ENCODE measurements at regions not wholly inside any gene's neighbourhood (a gene's known extent, or its start where the extent isn't known, plus 50 kb on each side); places are given as distances from the start of the nearest gene placed in this dataset.

GRCh38 chr15:66855041-66855440, 153.0 kb downstream of the SMAD6 start:
- TF ChIP-seq CTBP1 (IDR thresholded peaks at IDR 0.05; ENCODE audit: borderline replicate concordance), result no peak
- ChIA-PET POLR2A (interaction anchor here (0.6 kb wide), 1 partner anchor 8 kb away, joined by 3 read pairs; no protein-coding TSS in a partner anchor), CTCF (interaction anchor here (0.7 to 1.4 kb wide), 2 partner anchors 9 to 288 kb away, joined by 4 read pairs; no protein-coding TSS in a partner anchor)
- no peak for DNase-seq (ENCODE audit: extremely low spot score)

GRCh38 chr15:66857694-66858093, 155.7 kb downstream of the SMAD6 start:
- ChIA-PET CTCF (interaction anchor here (1.0 kb wide), 1 partner anchor 84 kb away, joined by 4 read pairs; no protein-coding TSS in a partner anchor), POLR2A (no interaction called here)

GRCh38 chr15:66858423-66859207, 156.6 kb downstream of the SMAD6 start:
- TF ChIP-seq ZNF384 (IDR thresholded peaks at IDR 0.05) (no peak), TARDBP (IDR thresholded peaks at IDR 0.05) (no peak), L3MBTL2 (conservative IDR thresholded peaks at IDR 0.05) (no peak), FOXM1 (IDR thresholded peaks at IDR 0.05; ENCODE audit: borderline replicate concordance) (no peak), SUZ12 (IDR thresholded peaks at IDR 0.05) (no peak), HDGF (IDR thresholded peaks at IDR 0.05; ENCODE audit: borderline replicate concordance) (no peak), SP1 (IDR thresholded peaks at IDR 0.05) (no peak), FOXA1 (IDR thresholded peaks at IDR 0.05) (no peak), ELF4 (IDR thresholded peaks at IDR 0.05) (no peak), NFRKB (IDR thresholded peaks at IDR 0.05) (no peak), LEF1 (IDR thresholded peaks at IDR 0.05; ENCODE audit: borderline replicate concordance) (no peak), CTBP1 (IDR thresholded peaks at IDR 0.05; ENCODE audit: borderline replicate concordance) (no peak), BHLHE40 (IDR thresholded peaks at IDR 0.05; ENCODE audit: borderline replicate concordance) (no peak), FOXK2 (IDR thresholded peaks at IDR 0.05) (no peak), ARNT (IDR thresholded peaks at IDR 0.05) (no peak), PKNOX1 (IDR thresholded peaks at IDR 0.05) (no peak)
- ChIA-PET CTCF (interaction anchor here (1.0 kb wide), 1 partner anchor 85 kb away, joined by 4 read pairs; no protein-coding TSS in a partner anchor), POLR2A (no interaction called here)
- DNase-seq (ENCODE audit: extremely low spot score), result no peak

More at GRCh38 chr15:66857694-66858093, 155.7 kb downstream of the SMAD6 start:
- no peak for TF ChIP-seq FOXK2 (IDR thresholded peaks at IDR 0.05)
- DNase-seq (ENCODE audit: extremely low spot score), result no peak

- DNase-seq (ENCODE audit: extremely low spot score), result no peak
- POLR2A ChIA-PET, result no interaction called here
- TF ChIP-seq TARDBP (IDR thresholded peaks at IDR 0.05) (no peak), ARNT (IDR thresholded peaks at IDR 0.05) (no peak), L3MBTL2 (conservative IDR thresholded peaks at IDR 0.05) (no peak), PKNOX1 (IDR thresholded peaks at IDR 0.05) (no peak), BHLHE40 (IDR thresholded peaks at IDR 0.05; ENCODE audit: borderline replicate concordance) (no peak), FOXA1 (IDR thresholded peaks at IDR 0.05) (no peak), ELF4 (IDR thresholded peaks at IDR 0.05) (no peak), NFRKB (IDR thresholded peaks at IDR 0.05) (no peak), LEF1 (IDR thresholded peaks at IDR 0.05; ENCODE audit: borderline replicate concordance) (no peak), HDGF (IDR thresholded peaks at IDR 0.05; ENCODE audit: borderline replicate concordance) (no peak), SP1 (IDR thresholded peaks at IDR 0.05) (no peak), FOXM1 (IDR thresholded peaks at IDR 0.05; ENCODE audit: borderline replicate concordance) (no peak), CTBP1 (IDR thresholded peaks at IDR 0.05; ENCODE audit: borderline replicate concordance) (no peak), ZNF384 (IDR thresholded peaks at IDR 0.05) (no peak), FOXK2 (IDR thresholded peaks at IDR 0.05) (no peak), SUZ12 (IDR thresholded peaks at IDR 0.05) (no peak)
- CTCF ChIA-PET, result interaction anchor here (2.8 kb wide), 1 partner anchor 8 kb away, joined by 18 read pairs; no protein-coding TSS in a partner anchor
Observed at GRCh38 chr15:66859688-66860253, 157.7 kb downstream of the SMAD6 start.

GRCh38 chr15:66860844-66861243, 158.8 kb downstream of the SMAD6 start:
- ChIA-PET POLR2A (interaction anchor here (0.7 kb wide), 1 partner anchor 158 kb away, joined by 3 read pairs; no protein-coding TSS in a partner anchor), CTCF (interaction anchor here (0.7 to 2.8 kb wide), 2 partner anchors 9 to 234 kb away, joined by 3 to 18 read pairs; no protein-coding TSS in a partner anchor)
- DNase-seq (ENCODE audit: extremely low spot score), result no peak
- TF ChIP-seq FOXA1 (IDR thresholded peaks at IDR 0.05) (no peak), CTBP1 (IDR thresholded peaks at IDR 0.05; ENCODE audit: borderline replicate concordance) (no peak), HDGF (IDR thresholded peaks at IDR 0.05; ENCODE audit: borderline replicate concordance) (no peak)

- CTCF ChIA-PET, result interaction anchor here (0.8 to 2.8 kb wide), 4 partner anchors 10 to 337 kb away, joined by 3 to 18 read pairs (median 4); no protein-coding TSS in a partner anchor
- POLR2A ChIA-PET, result interaction anchor here (1.5 kb wide), 1 partner anchor 160 kb away, joined by 3 read pairs; the partner anchor contains the start of gene SMAD6
- no peak for TF ChIP-seq TARDBP (IDR thresholded peaks at IDR 0.05)
- TF ChIP-seq L3MBTL2 (conservative IDR thresholded peaks at IDR 0.05), result no peak
- no peak for TF ChIP-seq SUZ12 (IDR thresholded peaks at IDR 0.05)
- no peak for TF ChIP-seq CTBP1 (IDR thresholded peaks at IDR 0.05; ENCODE audit: borderline replicate concordance)
- DNase-seq (ENCODE audit: extremely low spot score), result no peak
Observed at GRCh38 chr15:66862111-66862939, 160.3 kb downstream of the SMAD6 start.
